Ammon's horn (tissue), 1 donor: ENCODE measurements at regions not wholly inside any gene's neighbourhood (a gene's known extent, or its start where the extent isn't known, plus 50 kb on each side); places are given as distances from the start of the nearest gene placed in this dataset.
A peak's percentile ranks its signal among the peaks of the same experiment; 100 is the strongest.

Source experiments
- DNase-seq: peaks from one replicate; pipeline ENCODE4 v3.0.0-alpha.2; 2016; ENCODE audit warnings: low spot score

DNA sequence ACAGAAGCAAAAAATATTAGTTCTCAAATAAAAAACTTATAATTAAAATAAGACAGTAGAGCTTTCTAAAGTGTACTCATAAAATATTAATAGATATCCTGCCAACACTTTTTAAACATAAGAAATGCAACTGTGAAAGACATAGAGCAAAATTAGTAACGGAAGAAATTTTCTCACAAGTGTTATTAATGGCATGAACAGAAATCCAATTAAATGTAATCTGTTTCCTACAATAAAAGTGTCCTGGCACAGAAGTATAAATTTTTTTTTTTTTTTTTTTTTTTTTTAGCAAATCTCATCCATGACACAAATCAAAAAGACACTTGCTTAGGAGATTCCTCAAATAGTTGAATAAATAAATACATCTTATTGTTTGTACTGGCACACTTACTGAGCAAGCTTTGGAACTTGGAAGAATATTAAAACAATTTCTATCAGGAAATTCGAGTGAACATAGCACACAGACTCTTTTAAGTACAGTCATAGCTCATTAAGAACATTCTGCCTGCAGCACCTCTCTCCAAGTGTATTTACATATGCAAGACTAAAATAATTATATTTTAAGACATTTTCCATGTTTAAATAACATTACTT, 227.2 kb upstream of the ROBO2 start:
- DNase-seq: no peak

DNA sequence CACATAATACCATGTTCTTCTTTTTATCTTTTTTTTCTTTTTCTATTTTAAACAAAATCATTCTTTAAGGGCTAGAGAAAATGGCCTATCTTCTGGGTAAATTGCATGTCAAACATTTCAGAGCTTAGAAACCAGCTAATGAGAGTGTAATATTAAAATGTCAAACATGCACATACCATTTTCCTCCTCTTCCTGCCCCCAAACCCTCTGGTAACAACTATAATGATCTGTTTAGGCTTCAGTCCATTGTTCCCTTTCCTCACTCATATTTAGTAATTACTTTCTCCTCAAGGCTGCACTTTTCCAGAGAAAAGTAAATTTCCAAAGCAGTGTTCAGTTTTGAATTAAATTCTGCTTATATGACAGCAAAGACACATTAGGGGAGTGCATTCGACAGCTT, 224.3 kb upstream of the ROBO2 start:
- no peak for DNase-seq

- no peak for DNase-seq
Measured at GRCh38 chr3:76820481-76820880, 219.4 kb upstream of the ROBO2 start.

DNA sequence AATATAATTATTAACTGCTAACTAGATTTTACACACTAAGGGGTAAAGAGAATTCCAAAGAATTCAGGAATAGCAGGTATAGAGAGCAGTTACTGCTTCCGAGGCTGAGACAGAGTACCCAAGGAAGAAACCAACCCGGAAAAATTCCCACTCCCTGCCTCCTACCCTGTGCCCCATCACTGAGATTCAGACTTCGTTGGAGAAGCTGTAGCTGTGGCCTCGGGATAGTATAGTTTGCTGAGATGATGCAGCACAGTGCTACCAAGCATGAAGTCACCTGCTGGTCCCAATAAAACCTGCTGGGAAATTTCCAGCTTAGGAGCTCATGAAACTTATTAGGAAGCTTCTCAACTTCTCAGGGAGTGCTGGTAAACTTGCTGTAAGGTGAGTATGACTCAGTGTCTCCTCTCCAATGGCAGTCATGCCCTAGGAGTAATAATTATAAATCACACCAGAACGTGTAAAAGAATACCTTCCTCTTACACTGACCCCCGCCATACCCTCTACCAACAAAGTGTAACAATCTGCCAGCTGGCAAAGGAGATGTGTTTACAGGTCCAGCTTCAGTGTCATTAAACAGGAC, 215.2 kb upstream of the ROBO2 start:
- no peak for DNase-seq

DNA sequence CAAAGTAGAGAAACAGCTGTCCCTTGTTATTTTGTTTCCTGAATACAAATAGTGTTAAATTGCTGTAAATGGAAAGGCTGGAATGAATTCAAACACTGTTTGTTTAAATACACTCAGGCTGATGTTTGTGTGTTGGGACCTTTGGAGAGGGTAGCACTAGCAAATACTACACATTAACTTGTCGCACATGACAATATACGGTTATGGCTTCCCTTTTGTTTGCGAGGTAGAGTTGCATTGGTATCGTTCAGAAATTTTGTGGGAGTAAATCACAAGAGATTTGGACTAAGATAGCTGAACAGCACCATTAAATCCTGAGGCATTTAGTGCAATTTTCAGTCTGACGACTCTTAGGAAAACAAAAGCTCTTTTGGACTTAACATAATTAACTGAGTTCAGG, 213.0 kb upstream of the ROBO2 start:
- DNase-seq: no peak

GRCh38 chr3:76827701-76828226, 212.1 kb upstream of the ROBO2 start:
- DNase-seq: no peak

- DNase-seq: no peak
Measured at GRCh38 chr3:76834657-76835056, 205.2 kb upstream of the ROBO2 start.

GRCh38 chr3:76841747-76842146, 198.2 kb upstream of the ROBO2 start:
- DNase-seq: peak; percentile 21

DNA sequence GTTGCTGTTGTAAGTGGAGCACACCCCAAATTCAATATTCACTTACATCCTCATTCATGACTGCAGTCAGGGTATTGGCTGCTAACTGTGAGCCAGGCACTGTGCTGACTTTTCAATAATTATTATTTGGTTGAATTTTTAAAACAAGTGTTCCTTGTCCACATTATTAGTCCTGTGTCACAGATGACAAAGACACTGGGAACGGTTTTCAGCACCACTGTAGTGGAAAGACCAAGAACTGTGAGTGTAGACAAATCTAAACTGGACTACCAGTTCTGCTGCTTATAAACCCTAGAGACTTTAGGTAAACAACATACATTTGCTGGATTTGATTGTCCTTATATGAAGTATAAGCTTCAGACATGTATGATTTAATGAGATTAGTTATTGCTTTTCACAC, 197.7 kb upstream of the ROBO2 start:
- DNase-seq: no peak

DNA sequence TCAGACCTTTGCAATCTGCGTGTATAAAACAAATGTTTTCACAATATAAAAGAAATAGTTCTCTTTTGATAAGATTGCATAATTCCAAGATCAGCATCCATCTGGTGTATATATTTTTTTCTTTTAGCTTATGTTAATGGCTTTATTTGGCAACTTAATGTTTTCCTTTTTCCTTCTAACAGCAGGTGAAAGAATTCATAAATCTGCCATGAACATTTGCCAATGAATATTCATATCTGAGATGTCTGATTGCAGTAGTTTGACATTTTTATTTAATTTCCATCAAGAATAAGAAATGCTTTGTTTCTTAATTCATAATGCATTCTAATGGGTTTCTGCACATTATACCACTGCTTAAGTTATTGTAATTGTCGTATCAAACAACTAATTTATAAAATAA, 184.4 kb upstream of the ROBO2 start:
- DNase-seq: no peak

DNA sequence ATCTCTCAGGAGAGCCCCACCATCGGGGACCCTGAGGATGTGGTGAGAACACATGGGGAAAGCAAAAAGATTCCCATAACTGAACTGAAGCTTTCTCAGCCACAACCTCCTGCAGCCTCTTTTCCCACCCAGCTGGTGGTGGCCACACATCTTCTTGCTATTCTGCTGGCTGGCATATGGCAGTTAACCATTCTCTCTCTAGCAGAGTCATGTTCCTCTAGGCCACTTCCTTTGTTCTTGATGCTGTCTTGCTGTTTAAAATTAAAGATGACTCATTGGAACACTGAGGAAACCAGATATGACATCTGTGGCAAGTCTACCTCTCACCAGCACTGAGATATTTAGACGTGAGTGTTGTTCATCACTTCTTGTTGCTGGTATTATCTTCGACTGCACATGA, 180.3 kb upstream of the ROBO2 start:
- DNase-seq: no peak

DNA sequence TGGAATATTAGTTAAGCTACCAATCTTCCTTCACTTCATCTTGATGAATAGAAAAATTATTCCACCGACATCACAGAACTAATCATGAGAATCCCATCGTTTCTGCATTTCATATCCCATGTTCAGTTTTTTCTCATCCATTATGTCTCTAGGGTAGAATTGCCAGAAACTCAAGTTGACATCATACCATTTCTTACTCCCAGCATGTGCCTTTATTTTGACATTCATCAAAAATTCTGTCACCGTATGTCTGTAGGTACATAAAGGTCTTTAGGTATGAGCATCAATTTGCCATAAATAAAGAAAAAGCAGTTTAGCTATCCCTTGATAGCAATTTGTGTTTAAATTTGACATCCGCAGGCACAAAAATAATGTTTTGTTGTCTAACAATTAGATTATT, 175.5 kb upstream of the ROBO2 start:
- DNase-seq: no peak

DNA sequence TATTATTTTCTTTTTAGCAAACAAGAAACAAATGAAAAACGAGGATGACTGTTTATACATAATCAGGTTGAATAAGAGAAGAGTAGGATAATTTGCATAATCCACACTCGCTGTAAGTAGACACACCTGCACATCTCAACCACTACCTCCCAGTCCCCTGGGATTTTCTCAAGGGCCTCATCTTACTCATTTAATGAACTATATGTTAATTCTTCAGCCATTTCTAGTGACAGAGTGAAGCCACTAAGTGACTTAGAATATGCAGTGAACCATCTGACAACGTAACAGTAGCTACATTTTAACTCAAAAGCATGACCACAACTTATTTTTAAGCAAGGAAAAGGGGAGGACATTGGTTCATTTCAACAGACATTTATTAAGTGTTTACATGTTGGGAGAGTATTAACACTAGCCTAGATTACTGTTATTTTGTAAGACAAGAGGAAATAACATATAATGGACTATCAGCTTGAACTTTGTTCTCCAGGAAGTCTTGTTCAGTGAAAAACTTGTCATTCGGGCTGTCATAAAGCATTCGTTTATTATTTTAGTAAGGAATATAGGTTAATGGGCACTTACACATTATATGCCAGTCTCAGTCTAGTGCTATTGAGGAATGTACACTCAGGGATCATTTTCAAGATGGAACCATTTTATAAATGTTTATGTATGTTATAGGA, 173.0 kb upstream of the ROBO2 start:
- DNase-seq: no peak

- no peak for DNase-seq
Measured at GRCh38 chr3:76869726-76870384, 170.0 kb upstream of the ROBO2 start.

GRCh38 chr3:76871655-76872054, 168.2 kb upstream of the ROBO2 start:
- no peak for DNase-seq

DNA sequence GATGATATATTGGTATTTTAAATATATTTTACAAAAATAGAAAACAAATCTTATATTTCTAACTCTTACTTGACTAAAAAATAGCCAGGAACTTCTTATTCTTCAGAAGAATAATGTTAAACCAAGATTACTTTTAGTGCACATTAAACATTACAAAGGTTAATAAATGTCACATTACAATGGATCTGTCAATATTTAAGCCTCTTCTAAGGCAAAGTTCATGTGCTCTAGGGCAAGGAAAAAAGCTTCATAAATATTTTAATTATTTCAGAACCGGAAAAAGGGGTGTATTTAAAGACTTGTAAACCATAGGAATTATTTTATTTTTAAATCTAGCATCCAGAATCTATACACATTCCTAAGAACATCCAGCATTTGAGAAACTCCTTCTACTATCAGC, 166.9 kb upstream of the ROBO2 start:
- DNase-seq: no peak

DNA sequence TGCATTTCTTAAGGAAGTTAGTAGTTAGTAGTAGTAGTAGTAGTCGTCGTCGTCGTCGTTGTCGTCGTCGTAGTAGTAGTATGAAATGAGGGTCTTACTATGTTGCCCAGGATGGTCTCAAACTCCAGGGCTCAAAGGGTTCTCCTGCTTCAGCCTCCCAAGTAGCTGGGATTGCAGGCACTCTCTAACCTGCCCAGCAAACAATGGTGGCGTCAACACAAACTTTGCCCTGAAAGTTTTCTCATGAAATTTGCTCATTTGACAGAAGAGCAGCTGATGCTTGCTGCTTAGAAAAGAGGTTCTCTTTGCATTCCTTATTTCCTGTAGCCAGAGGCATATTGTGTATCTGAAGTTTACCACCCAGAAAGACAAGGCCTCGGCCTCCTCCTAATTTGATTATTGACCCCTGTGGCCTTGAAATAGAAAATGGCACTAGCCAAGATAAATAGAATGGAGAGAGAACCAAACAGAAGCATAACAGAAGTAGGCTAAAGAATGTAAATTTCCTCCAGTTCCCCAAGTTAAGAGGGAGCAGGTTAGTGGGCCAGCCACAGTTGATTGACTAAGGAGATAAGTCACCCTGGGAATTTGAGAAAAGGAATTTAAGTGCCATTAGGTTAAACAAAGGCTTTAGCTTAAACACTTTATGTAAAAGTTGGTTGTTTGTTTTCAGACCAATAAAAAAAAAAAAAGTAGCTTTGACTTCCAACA, 166.2 kb upstream of the ROBO2 start:
- DNase-seq: no peak

DNA sequence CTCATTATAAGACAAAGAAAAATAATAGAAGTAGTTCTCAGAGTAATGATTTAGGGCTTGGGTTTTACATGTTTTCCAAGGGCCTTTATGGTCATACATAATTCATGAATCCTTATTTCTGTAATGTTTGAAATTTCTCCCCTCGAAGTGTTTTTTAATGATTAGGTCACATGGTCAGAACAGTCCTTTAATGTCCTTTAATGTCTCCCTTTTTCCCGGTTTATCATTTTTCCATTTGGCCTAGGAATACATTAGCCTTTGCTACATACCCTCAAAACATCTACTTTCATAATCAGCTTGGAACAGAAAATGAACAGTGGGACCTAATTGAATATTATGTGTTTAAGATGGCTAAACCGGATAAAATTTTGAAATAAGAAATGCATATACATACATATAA, 159.9 kb upstream of the ROBO2 start:
- no peak for DNase-seq

DNA sequence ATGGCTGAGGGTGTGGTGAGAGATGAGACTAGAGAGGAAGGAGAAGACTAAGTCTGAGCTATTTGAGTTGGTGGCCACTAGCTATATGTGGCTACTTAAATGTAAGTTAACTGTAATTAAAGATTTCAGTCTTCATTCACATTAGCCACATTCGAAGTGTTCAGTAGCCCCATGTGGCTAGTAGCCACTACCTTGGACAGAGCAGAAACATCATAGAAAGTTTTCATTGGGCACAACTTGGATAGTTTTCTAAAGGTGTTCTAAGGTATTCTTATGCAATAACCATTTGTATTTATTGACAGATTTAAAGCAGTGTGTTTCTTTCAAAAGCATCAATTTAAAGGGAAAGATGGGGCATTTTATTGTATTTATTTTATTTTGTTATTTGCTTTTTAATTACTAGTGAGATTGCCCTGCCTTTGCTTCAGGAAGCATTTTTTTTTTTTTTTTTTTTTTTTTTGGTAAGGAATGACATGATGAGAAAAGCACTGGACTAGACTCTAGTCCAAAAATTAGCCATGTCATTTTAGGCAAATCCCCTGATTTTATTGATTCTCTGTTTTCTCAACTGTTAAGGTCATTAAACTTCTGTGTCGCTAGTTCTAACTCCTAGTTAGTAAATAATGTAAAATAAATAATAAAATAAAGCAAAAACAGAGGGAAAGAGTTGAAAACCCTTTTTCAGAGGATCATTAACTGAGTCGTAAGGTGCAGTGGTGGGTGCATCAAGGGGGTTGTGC, 153.0 kb upstream of the ROBO2 start:
- no peak for DNase-seq

DNA sequence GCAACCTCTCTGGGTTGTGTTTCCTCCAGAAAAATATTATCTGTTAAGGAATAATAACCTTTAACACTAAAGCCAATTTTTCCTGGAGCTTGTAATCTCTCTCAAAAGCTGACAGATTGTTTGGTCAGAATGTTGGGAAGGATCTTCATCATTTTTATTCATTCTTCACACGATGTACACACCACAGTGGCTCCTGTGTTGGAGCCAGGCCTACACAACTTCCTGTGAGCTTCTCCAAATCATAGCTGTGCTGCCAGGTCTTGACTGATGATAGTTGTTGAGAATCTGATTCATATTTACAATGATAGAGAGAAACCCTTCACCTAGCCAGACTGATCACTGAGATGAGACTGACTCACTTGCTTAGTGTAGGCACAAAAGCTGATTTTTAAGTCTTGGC, 151.0 kb upstream of the ROBO2 start:
- DNase-seq: no peak

- no peak for DNase-seq
Measured at GRCh38 chr3:76889911-76890310, 150.0 kb upstream of the ROBO2 start.

GRCh38 chr3:76897076-76897475, 142.8 kb upstream of the ROBO2 start:
- no peak for DNase-seq
